NCI-H1417 (cell line): ENCODE measurements at regions not wholly inside any gene's neighbourhood (a gene's known extent, or its start where the extent isn't known, plus 50 kb on each side); places are given as distances from the start of the nearest gene placed in this dataset.
A peak's percentile ranks its signal among the peaks of the same experiment; 100 is the strongest.

Experiments
- DNase-seq, 3 experiments: peaks; one replicate each; lab custom pipeline; 2025; lab: John Stamatoyannopoulos, UW

DNA sequence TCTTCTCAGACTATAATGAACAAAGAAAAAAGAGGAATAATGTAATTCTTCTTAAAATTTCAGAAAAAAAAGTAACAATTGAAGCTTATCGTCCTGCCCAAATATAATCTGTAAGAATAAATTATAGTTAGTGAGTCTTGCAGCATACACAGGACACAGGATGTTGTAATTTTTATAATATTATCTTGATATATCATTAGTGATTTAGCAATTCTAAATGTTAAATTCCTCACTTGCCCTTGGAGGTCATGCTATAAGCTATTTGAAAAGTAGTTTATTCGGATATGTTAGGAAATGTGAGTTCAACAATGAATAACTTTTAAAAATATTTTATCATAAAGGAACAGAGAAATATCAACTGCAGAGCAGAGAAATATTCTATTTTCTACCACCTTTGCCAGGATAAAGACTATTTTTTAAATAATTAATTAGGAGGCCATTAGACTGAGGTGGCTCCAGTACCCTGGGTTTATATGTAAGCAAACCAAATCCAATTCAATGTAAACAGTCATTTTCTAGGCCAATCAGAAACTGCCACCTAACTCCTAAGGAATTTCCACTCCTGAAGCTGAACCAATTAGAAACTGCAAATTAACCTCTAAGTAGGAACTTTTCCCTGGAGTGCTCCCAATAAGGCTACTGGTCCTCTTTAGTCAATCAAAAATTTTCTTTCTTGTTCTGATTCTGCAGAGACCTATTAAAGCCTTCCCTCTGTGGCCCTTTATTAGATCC lies 1109.3 kb downstream of the ROBO2 start:
- DNase-seq = no peak

DNA sequence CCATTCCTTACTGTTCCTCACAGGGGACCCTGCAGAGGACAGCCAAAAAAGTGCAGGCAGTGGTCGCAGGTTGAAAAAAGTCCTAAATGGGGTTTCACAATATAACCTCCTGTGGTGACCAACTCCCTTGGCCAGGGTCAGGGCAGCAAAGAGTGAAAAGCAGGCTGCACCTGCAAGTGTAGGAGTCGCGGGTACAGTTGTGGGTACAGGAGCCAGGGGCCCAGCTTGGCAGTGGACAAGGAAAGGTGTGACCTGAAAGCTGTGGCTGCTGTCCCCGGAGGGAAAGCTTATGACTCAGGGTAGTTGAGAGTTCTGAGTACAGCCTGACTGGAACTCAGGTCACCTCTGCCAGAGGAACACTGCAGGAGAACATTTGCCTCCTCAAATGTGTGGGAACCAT lies 1114.1 kb downstream of the ROBO2 start:
- no peak for DNase-seq

DNA sequence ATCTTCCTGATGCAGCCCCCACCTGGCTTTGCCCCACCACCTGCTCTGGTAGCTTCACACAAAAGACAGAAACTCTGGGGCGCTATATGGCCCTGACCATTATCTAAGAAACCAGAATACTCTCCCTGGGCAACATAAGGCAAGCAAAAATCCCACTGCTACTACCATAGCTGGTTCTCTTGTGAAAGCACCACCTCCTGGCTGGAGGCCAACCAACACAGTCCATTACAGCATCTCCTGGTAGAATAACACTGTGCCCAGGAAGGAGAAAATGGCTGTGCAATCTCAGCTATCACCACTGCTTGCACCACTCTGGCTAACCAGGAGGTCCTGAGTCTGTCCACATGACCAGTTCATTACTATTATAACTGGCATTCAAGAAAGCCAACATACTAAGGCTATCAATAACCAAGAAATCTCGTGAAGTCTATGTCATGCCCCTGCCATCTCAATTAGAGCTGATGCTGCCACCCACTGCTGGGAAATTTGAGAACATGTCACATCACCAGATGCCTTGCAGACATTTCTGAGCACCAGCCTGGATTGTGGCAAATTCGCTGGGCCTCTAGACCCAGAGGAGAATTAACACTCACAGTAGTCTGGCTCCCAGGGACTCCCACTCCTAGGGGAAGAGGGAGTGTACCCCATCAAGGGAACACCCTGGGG lies 1114.8 kb downstream of the ROBO2 start:
- DNase-seq = no peak

DNA sequence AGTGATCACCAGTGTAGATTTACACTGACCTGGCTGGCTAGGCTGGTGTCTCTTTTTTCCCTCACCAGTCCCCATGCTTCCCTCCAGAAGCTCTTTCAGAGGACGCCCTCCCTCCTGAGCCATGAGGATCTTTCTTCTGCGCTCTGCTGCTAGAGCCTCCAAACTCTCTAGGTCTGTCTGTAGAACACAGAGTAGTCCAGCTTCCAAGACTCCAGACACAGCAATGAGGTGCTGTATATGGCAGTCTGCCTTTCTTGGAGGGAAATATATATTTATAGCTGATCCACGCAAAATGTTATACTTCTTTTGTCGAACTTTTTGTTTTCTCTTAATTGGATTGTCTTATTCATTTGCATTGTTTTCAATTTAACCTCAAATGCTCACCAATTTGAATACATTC lies 1121.8 kb downstream of the ROBO2 start:
- DNase-seq = no peak

DNA sequence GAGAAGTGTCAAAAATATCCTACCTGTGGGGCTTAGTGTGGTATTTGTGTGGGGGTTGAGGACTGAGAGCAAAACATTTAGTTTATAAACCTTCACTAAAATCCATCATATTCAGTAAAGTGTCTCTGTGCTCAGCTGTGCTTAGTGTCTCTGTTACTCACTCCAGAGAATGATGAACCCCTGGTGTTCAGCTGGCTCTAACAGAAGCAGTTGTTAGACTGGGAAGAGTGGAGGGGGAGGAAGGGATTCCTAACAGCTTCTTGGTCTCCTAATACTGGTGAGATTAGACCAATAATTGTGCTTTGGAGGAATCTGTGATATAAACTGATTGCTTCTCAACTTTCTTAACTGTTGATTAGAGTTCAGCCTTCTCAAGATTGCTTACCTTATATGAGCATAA lies 1123.5 kb downstream of the ROBO2 start:
- peak in 1 of 3 experiments; percentile 16 for DNase-seq

DNA sequence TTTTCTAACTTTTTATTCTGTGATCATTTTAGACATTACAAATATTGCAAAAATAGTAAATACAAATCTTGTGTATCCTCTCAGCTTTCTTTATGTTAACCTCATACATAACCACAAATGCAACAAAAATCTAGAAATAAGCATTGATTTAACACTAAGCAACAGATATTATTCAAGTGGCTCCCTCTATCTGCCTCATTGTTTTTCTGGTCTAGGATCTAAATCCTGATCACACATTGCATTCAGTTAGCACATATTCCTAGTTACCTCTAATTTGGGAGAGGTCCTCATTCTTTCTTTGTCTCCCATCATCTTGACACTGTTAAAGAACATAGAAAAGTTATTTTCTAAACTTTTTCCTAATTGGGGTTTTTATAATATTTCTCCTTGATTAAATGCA lies 1126.0 kb downstream of the ROBO2 start:
- peak in 1 of 3 experiments; percentile 33 for DNase-seq

DNA sequence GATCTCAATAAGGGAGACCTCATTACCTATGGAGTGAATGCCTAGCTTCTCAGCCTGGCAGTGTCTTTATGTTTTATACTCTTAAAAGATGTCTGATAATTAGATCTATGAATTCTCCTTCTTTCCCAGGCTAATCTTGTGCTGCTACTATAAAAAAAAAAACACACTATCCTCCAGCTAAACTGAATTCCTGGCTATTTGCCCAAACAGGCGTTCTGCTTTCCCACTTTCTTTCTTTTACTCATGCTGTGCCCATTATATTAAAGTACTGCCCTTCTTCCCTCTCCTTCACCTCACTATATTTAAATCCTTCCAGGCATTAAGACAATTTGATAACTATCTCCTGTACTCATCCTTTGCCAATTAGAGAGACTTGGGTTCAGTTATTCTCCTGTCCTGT lies 1134.9 kb downstream of the ROBO2 start:
- peak in 1 of 3 experiments; percentile 29 for DNase-seq

DNA sequence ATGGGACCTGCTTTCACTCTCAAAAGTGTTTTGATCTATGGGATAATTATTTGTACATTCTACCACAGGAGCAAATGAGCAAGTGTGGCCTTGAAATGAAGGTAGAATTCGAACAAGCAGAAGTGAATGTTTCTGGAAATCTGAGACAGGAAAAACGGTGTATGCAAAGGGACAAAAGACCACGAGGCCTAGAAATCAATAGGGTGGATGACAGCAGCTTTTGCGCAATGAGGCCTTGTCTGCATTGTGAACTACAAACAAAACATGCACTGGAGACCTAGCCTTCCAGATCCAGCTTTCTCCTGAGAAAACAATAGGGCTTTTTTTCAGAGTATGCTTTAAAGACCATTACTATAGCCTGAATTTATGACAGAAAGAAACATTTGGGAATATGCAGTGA lies 1137.0 kb downstream of the ROBO2 start:
- DNase-seq = no peak

DNA sequence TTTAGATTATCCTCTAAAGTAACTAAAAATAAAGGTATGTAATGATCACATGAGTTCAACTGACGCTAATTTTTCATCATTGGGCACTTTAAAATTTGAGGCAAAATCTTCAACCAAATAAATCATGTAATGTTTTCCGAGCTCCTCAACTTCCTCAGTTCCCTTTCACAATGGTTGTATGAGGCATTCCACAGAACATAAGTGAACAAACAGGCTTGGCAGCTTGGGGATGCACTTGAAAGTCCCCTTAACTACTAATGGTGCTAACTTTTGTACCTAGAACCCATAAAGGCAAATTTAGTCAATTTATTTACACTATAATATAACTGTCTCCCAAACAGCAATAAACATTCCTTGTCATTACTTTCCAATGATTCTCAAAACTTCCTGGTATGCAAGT lies 1137.9 kb downstream of the ROBO2 start:
- DNase-seq = no peak

DNA sequence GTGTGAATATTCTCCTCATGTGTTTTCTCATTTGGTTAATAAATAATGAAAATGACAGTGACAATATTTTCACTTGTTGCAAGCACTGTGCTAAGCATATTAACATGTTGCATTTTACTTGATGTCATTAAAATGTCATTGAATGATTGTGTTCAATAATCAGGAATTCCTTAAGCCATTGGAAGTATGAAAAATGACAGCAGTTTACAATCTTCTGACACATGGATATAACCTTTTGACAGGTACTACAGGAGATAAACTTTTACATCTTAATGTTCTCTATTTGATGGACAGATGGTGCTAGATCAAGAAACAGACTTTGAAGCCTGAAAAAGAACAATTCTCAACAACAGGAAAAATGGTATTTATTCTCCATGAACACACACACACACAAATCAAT lies 1138.3 kb downstream of the ROBO2 start:
- DNase-seq = no peak

DNA sequence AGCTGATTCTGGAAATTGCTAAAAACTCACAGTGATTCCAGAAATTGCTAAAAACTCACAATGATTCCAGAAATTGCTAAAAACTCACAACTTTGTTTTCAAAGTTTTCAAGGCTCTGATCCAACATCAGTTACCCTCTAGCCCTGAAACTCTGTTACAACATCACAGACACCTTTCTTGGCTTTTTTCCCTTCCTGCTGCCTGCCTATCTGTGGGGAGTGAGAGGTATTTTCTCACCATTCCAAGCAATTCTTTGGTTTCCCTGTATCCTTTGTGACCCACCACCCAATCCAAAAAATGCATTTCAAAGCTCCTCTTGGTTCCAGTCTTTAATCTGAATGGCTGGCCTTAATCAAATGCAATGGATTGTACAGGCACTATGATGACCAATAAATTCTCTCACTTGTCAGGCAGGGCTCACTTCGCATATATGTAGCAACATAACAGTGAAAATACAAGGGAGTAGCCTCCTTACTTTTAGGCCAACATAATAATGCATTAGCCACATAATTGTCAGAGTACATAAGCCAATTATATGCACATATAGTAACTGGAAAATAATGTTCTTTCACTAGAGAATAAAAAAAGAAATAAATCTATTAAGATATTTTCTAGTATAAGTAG lies 1139.0 kb downstream of the ROBO2 start:
- no peak for DNase-seq

DNA sequence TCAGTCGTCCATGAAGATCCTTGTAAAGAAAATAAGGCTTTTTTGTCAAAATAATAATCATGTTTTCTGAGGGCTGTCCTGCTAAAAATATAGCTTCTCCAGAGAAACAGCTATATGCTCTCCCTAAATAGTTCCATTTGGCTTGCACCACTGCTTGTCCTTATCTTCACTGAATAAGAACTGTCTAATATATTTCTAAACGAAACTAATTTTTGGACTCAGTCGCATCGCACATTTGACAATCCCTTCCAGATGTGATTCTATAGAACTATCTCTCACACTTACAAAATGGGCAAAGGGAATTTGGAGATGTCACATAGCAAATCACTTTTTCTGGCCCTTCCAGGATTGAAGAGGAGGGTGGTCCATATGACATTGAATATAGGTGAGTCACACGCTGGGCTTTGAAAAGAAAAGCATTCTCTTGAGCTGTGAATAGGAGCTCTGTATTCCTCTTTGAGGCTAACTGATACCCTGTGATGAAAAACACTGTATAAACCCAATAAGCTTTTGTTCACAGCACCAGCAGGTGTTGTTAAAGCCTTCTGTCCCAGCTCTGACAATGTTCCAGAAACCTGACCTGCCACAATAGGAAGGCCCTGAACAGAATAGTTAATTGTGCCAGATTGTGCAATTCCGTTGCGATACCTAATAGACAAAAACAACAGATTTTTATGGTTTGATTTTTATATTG lies 1144.2 kb downstream of the ROBO2 start:
- peak in 1 of 3 experiments; percentile 16 for DNase-seq

DNA sequence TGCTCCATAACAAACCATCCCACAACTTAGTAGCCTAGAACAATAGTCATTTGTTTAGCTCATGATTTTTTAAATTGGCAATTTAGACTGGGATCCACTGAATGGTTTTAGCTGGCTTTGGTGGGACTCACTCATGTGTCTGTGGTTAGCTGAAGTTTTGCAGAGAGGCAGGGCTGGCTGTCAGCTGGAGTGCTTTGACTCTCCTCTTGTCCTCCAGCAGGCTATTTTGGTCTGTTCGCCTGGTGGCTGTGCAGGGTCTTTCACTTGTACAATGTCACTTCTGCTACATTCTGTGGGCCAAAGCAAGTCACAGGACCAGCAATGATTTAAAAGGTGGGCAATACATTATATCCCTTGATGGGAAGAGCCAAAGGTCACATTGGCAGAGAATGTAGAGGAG lies 1146.5 kb downstream of the ROBO2 start:
- no peak for DNase-seq

DNA sequence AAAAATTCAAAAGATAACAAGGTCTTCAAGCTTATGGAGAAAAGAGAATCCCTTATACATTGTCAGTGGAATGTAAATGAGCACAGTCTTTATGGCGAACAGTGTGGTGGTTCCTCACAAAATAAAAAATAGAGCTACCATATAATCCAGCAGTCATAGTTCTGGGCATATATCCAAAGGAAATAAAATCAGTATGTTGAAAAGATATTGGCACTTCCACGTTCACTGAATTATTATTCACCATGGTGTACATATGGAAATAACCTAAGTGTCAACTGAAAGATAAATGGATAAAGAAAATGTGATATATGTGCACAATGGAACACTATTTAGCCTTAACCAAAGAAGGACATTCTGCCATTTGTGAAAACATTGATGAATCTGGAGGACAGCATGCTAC lies 1161.2 kb downstream of the ROBO2 start:
- no peak for DNase-seq

DNA sequence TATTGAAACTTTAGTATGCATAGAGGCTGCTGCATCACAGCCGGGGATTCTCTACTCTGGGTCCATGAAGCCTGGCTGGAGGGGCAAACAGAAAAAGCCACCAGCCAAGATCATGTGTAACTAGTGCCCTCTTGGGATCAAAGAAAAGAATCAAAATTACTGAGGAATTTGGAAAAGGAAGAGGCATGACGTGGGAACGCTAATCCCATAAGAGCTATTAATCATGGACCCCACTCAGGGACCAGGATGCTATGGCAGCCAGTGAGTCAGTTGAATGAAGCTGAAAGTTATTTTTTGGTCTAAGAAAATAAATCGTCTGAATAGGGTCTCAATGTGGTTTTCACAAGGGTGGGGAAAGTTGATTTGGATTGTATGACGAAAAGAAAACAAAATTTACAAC lies 1165.1 kb downstream of the ROBO2 start:
- DNase-seq = peak in 1 of 3 experiments; percentile 42

DNA sequence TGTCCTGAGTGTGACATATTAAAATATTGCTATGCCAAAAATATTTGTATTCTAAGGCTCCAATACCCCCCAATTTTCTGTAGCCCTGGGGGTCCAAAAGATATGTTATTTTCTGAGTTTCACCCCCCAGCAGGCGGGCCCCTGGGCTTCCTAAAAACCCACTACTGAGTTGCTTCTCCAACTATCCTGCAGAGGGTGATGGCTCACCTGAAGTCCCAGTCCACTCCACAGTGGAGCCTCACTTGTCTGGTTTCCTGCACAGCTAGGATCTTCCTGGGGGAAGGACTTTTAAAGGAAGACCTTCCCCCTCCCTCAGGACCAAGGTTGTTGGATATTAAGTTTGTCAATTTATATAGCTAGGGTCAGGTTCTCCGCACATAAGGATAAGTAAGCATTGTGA lies 1181.4 kb downstream of the ROBO2 start:
- DNase-seq = no peak

DNA sequence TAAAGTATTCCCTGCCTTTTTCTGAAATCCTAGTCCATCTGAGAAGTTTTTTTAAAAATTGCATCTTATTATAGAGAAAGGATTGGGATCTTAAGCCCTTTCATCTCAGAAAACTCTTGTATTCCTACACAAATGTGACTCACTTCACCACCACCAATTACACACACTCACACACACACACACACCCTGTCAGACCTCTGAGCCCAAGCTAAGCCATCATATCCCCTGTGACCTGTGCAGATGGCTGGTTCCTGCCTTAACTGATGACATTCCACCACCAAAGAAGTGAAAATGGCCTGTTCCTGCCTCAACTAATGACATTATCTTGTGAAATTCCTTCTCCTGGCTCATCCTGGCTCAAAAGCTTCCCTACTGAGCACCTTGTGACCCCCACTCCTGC lies 1181.9 kb downstream of the ROBO2 start:
- no peak for DNase-seq

DNA sequence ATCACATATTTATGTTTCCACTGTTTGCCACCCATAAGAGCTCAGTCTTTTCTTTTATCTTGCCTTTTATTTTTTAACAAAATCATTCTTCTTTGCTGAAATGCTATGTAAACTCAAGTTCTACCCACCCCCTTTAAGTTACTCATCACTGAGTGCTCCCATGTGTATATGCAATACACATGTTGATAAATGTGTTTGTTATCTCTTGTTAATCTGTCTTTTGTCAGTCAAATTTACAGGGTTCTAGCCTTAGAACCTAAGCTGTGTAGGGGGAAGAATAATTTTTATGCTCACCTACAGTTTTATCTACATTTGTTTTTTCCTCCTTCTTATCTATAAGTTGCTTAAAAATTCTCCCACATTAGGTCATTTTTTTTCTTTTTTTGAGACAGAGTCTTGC lies 1195.9 kb downstream of the ROBO2 start:
- no peak for DNase-seq

DNA sequence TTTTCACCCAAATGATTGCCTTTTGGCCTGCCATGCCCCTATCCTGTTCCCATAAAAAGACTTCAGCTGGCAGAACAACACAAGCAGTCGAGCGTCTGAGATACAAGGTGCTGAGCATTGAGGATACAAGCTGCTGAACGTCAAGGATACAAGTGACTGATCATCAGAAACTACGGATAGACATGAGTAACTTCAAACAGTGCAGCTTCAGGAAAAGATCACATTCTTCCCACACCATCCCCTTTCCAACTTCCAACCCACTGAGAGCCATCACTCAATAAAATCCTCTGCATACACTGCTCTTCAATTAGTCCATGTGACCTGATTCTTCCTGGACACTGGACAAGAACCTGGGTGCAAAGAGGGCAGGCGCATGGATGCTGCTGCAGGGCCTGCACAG lies 1198.9 kb downstream of the ROBO2 start:
- no peak for DNase-seq

DNA sequence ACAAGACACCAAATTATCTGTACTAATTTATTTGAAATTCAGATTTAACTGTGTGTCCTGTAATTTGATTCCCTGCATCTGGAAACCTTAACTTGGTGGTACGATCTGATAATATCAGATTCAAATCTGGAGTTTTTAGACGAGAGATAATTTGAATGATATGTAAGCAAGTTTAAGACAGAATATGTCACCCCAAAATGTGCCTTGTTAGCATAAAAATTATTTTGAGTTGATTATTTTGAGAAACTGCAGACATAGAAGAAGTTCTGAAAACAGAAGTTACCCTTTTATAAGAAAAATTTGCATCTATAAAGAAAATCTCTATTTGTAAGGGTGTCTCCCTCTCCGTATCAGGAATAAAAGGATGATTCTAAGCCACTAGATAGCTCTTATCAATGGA lies 1202.8 kb downstream of the ROBO2 start:
- DNase-seq = no peak

DNA sequence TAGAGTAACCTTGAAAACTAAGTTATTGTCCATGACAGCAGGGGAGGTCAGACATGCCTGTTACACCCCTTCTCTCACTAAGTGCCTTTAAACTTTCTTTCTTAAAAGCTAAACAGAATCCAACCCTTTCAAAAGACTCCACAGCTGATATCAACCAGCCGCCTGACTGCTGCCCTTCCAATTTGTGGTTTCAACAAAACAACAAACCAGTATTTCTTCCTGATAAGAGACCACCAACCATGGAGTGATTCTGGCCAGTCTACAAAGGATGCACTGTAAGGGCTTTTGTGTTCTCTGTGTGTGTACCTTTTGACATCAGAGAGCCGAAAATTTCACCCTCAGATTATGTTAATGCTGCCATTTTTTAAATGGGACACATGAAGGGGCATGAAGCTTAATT lies 1204.2 kb downstream of the ROBO2 start:
- no peak for DNase-seq

DNA sequence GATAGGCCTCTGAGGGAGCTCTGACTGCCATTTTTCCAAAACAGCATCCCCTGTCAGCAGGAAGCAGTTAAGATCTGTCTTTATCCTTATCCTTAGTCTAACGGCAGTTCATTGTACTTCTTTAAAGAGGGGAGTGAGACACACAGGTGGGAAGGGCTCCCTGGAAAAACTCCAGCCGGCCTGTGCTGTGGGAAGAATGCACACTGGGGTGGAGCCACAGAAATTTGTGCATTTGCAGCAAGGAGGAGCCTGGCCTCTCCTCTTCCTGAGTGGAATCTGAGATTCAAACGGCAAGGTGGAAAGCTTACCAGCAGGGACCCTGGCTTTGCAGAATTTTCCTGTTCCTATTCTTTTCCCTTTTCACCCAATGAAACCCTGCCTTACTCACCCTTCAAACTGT lies 1209.4 kb downstream of the ROBO2 start:
- no peak for DNase-seq

DNA sequence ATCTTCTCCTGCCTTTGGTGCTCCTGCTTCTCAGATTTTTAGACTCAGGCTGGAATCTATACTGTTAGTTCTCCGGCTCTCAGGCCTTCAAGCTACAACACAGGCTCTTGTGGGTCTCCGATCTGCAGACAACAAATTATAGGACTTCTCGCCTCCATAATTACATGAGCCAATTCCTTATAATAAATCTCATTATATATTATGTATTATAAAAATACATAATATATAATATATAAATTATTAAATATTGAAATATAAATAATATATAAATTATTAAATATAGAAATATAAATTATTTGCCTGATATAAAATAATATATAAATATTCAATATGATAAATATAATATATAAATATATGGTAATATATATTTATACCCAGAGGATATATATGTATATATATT lies 1214.0 kb downstream of the ROBO2 start:
- no peak for DNase-seq
